ENCODE measurements at regions not wholly inside any gene's neighbourhood (a gene's known extent, or its start where the extent isn't known, plus 50 kb on each side); places are given as distances from the start of the nearest gene placed in this dataset.

DNA sequence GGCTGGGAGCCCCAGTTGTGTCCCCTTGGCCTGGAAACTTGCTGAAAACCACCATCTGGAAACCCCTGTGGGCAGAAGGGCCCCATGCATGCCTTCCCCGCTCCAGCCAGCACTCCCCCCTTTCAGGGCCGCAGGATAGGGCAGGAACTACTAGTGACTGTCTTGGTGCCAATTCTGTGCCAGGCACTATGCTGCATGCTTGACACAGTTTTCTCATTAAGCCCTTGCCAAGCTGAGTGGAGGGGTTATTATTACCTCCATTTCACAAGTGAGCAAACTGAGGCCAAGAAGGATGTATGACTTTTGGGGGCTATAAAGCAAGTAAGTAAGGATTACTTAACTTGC lies 73.6 kb upstream of the PJA1 start:
- no peak overlapping the region for H3K4me3 ChIP-seq (ENCODE audit: control insufficient read depth, low read depth, low read length)
- DNase-seq (ENCODE audit: low read depth) = no peak
- TF ChIP-seq, protein P1, sequence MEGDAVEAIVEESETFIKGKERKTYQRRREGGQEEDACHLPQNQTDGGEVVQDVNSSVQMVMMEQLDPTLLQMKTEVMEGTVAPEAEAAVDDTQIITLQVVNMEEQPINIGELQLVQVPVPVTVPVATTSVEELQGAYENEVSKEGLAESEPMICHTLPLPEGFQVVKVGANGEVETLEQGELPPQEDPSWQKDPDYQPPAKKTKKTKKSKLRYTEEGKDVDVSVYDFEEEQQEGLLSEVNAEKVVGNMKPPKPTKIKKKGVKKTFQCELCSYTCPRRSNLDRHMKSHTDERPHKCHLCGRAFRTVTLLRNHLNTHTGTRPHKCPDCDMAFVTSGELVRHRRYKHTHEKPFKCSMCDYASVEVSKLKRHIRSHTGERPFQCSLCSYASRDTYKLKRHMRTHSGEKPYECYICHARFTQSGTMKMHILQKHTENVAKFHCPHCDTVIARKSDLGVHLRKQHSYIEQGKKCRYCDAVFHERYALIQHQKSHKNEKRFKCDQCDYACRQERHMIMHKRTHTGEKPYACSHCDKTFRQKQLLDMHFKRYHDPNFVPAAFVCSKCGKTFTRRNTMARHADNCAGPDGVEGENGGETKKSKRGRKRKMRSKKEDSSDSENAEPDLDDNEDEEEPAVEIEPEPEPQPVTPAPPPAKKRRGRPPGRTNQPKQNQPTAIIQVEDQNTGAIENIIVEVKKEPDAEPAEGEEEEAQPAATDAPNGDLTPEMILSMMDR (conservative IDR thresholded peaks at IDR 0.05; ENCODE audit: control insufficient read depth, insufficient read depth, low read depth, low read length) = no peak

GRCh38 chrX:69238114-69238886 lies 73.0 kb upstream of the PJA1 start:
- peak; percentile 7 for DNase-seq (ENCODE audit: low read depth)
- TF ChIP-seq, protein P1 (conservative IDR thresholded peaks at IDR 0.05; ENCODE audit: control insufficient read depth, insufficient read depth, low read depth, low read length) = no peak
- H3K4me3 ChIP-seq (ENCODE audit: control insufficient read depth, low read depth, low read length) = no peak overlapping the region

GRCh38 chrX:69237236-69237635 lies 72.0 kb upstream of the PJA1 start:
- DNase-seq (ENCODE audit: low read depth) = no peak
- TF ChIP-seq, protein P1 (conservative IDR thresholded peaks at IDR 0.05; ENCODE audit: control insufficient read depth, insufficient read depth, low read depth, low read length) = no peak
- H3K4me3 ChIP-seq (ENCODE audit: control insufficient read depth, low read depth, low read length) = no peak overlapping the region

GRCh38 chrX:69236641-69237040 lies 71.4 kb upstream of the PJA1 start:
- no peak for DNase-seq (ENCODE audit: low read depth)
- no peak overlapping the region for H3K4me3 ChIP-seq (ENCODE audit: control insufficient read depth, low read depth, low read length)
- TF ChIP-seq, protein P1 (conservative IDR thresholded peaks at IDR 0.05; ENCODE audit: control insufficient read depth, insufficient read depth, low read depth, low read length) = no peak

GRCh38 chrX:69234624-69235023 lies 69.4 kb upstream of the PJA1 start:
- TF ChIP-seq, protein P1 (conservative IDR thresholded peaks at IDR 0.05; ENCODE audit: control insufficient read depth, insufficient read depth, low read depth, low read length) = no peak
- DNase-seq (ENCODE audit: low read depth) = no peak
- H3K4me3 ChIP-seq (ENCODE audit: control insufficient read depth, low read depth, low read length) = no peak overlapping the region

DNA sequence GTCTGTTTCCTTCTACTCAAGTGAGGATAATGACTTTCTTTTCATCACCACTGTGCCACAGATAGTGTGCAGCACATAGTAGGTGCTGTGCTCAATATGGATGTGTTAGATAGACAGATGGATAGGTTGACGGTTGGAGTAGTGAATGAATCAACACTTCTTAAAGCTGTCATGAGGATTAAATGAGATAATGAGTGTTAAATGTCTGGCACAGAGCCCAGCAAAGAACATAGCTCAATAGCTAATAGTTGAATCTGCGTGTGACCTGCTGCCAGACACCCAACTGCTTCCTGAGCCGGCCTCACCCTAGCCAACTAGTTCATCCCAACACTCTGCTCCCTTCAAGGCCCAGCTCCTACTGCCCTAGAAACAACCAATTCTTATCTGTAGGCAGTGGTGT lies 67.7 kb upstream of the PJA1 start:
- TF ChIP-seq, protein P1 (conservative IDR thresholded peaks at IDR 0.05; ENCODE audit: control insufficient read depth, insufficient read depth, low read depth, low read length) = no peak
- no peak overlapping the region for H3K4me3 ChIP-seq (ENCODE audit: control insufficient read depth, low read depth, low read length)
- peak; percentile 7 for DNase-seq (ENCODE audit: low read depth)

Data from fibroblast of mammary gland (primary cell).